WTC11 (cell line): ENCODE measurements at regions not wholly inside any gene's neighbourhood (a gene's known extent, or its start where the extent isn't known, plus 50 kb on each side); places are given as distances from the start of the nearest gene placed in this dataset.

Experiments used
- ATAC-seq: fragments of 200-7000 bp; cut with Tn5 transposase; 2 replicates; pipeline ENCODE4 v1.10.0; 2021; ENCODE audit warnings: mild to moderate bottlenecking, moderate library complexity
- CTCF ChIA-PET: fragments of 300-600 bp; sonication (Branson Sonifier 250); formaldehyde crosslinking; loops from one replicate; lab custom pipeline; 2021; ENCODE audit warnings: antibody characterized with exemption; lab: Charles Lee
- POLR2A ChIA-PET: fragments of 350-600 bp; sonication (Branson Sonifier 250); formaldehyde crosslinking; loops from one replicate; lab custom pipeline; 2021; ENCODE audit warnings: antibody characterized with exemption; lab: Charles Lee
- DNase-seq: peaks from one replicate; pipeline ENCODE4 v3.0.0; 2021; ENCODE audit warnings: low spot score
- H3K27ac Mint-ChIP-seq: 2 replicates; pipeline ENCODE4 v1.8.0; 2021; ENCODE audit warnings: mixed read lengths
- H3K27me3 Mint-ChIP-seq: 2 replicates; pipeline ENCODE4 v1.8.0; 2021; ENCODE audit warnings: low read depth, mild to moderate bottlenecking, moderate library complexity, mixed read lengths
- H3K36me3 Mint-ChIP-seq: 2 replicates; pipeline ENCODE4 v1.8.0; 2021; ENCODE audit warnings: mixed read lengths
- H3K4me1 Mint-ChIP-seq: 2 replicates; pipeline ENCODE4 v1.8.0; 2022; ENCODE audit warnings: mixed read lengths
- H3K4me3 Mint-ChIP-seq: 2 replicates; pipeline ENCODE4 v1.8.0; 2021; ENCODE audit warnings: mild to moderate bottlenecking, moderate library complexity, mixed read lengths
- H3K9me3 Mint-ChIP-seq: 2 replicates; pipeline ENCODE4 v1.8.0; 2021; ENCODE audit warnings: mixed read lengths
- ATF3 ChIP-seq: sonication (generic); formaldehyde crosslinking; conservative IDR thresholded peaks from 2 replicates; pipeline ENCODE4 v1.8.1; 2022; ENCODE audit warnings: mild to moderate bottlenecking, missing genetic modification reagents
- E2F1 ChIP-seq: sonication (generic); formaldehyde crosslinking; IDR thresholded peaks from 2 replicates; pipeline ENCODE4 v1.8.0; 2022; ENCODE audit warnings: mild to moderate bottlenecking, missing genetic modification reagents
- E2F5 ChIP-seq: sonication (generic); formaldehyde crosslinking; IDR thresholded peaks from 2 replicates; pipeline ENCODE4 v1.8.1; 2022; ENCODE audit warnings: mild to moderate bottlenecking, moderate library complexity, missing genetic modification reagents
- ELF4 ChIP-seq: sonication (generic); formaldehyde crosslinking; IDR thresholded peaks from 2 replicates; pipeline ENCODE4 v1.8.1; 2022; ENCODE audit warnings: low read depth, mild to moderate bottlenecking, moderate library complexity, missing genetic modification reagents
- EMX1 ChIP-seq: fragments of 250-450 bp; sonication (Bioruptor Pico); IDR thresholded peaks from 2 replicates; pipeline ENCODE4 v1.8.0; 2021; ENCODE audit warnings: mild to moderate bottlenecking
- ERG ChIP-seq: fragments of 250-450 bp; sonication (Bioruptor Pico); IDR thresholded peaks from 2 replicates; pipeline ENCODE4 v1.8.0; 2021; ENCODE audit warnings: mild to moderate bottlenecking
- HMGA2 ChIP-seq: fragments of 250-450 bp; sonication (Bioruptor Pico); IDR thresholded peaks from 2 replicates; pipeline ENCODE4 v1.4.0; 2021; ENCODE audit warnings: mild to moderate bottlenecking, moderate library complexity
- HMGXB4 ChIP-seq: sonication (generic); formaldehyde crosslinking; IDR thresholded peaks from 2 replicates; pipeline ENCODE4 v1.8.1; 2023; ENCODE audit warnings: mild to moderate bottlenecking, moderate library complexity, missing genetic modification reagents
- IRF2 ChIP-seq: sonication (generic); formaldehyde crosslinking; IDR thresholded peaks from 2 replicates; pipeline ENCODE4 v1.8.0; 2022; ENCODE audit warnings: low read depth, missing genetic modification reagents, borderline replicate concordance
- MLX ChIP-seq: sonication (generic); formaldehyde crosslinking; IDR thresholded peaks from 2 replicates; pipeline ENCODE4 v1.8.1; 2023; ENCODE audit warnings: mild to moderate bottlenecking, missing genetic modification reagents, moderate library complexity
- NFATC4 ChIP-seq: fragments of 250-450 bp; sonication (Bioruptor Pico); IDR thresholded peaks from 2 replicates; pipeline ENCODE4 v1.9.0; 2021; ENCODE audit warnings: mild to moderate bottlenecking
- RELA ChIP-seq: sonication (generic); formaldehyde crosslinking; IDR thresholded peaks from 2 replicates; pipeline ENCODE4 v1.8.1; 2022; ENCODE audit warnings: missing genetic modification reagents, mild to moderate bottlenecking, borderline replicate concordance
- SMAD3 ChIP-seq: sonication (generic); formaldehyde crosslinking; IDR thresholded peaks from 2 replicates; pipeline ENCODE4 v1.8.0; 2022; ENCODE audit warnings: missing genetic modification reagents, mild to moderate bottlenecking, borderline replicate concordance
- TP53 ChIP-seq: sonication (generic); formaldehyde crosslinking; IDR thresholded peaks from 2 replicates; pipeline ENCODE4 v1.8.1; 2023; ENCODE audit warnings: mild to moderate bottlenecking, missing genetic modification reagents
- USF2 ChIP-seq: sonication (generic); formaldehyde crosslinking; IDR thresholded peaks from 2 replicates; pipeline ENCODE4 v1.8.1; 2023; ENCODE audit warnings: mild to moderate bottlenecking, missing genetic modification reagents, moderate library complexity
- ZBTB43 ChIP-seq: sonication (generic); formaldehyde crosslinking; IDR thresholded peaks from 2 replicates; pipeline ENCODE4 v1.8.1; 2023; ENCODE audit warnings: mild to moderate bottlenecking, missing genetic modification reagents
- ZNF232 ChIP-seq: sonication (generic); formaldehyde crosslinking; IDR thresholded peaks from 2 replicates; pipeline ENCODE4 v1.8.0; 2022; ENCODE audit warnings: mild to moderate bottlenecking, missing genetic modification reagents
- ZNF281 ChIP-seq: sonication (generic); formaldehyde crosslinking; IDR thresholded peaks from 2 replicates; pipeline ENCODE4 v1.8.0; 2023; ENCODE audit warnings: mild to moderate bottlenecking, missing genetic modification reagents
- ZNF317 ChIP-seq: sonication (generic); formaldehyde crosslinking; IDR thresholded peaks from 2 replicates; pipeline ENCODE4 v1.8.1; 2023; ENCODE audit warnings: low read depth, mild to moderate bottlenecking, moderate library complexity, missing genetic modification reagents, borderline replicate concordance
- ZNF416 ChIP-seq: fragments of 250-450 bp; sonication (Bioruptor Pico); IDR thresholded peaks from 2 replicates; pipeline ENCODE4 v1.9.0; 2021; ENCODE audit warnings: mild to moderate bottlenecking, inconsistent platforms
- ZNF671 ChIP-seq: fragments of 250-450 bp; sonication (Bioruptor Pico); IDR thresholded peaks from 2 replicates; pipeline ENCODE4 v1.8.0; 2021; ENCODE audit warnings: mild to moderate bottlenecking

GRCh38 chr1:229080361-229080760, 190.6 kb upstream of the RAB4A start:
- TF ChIP-seq ZNF416 (CRISPR knock-in tag) (no peak), USF2 (CRISPR knock-in tag) (no peak), HMGA2 (CRISPR knock-in tag) (no peak), EMX1 (CRISPR knock-in tag) (no peak), RELA (CRISPR knock-in tag) (no peak), ELF4 (CRISPR knock-in tag) (no peak), ATF3 (CRISPR knock-in tag) (no peak)
- CTCF ChIA-PET, result no interaction called here
- no peak for DNase-seq

GRCh38 chr1:229085291-229085690, 185.6 kb upstream of the RAB4A start:
- peaks cover 27% of the 10 kb centered on the region for H3K4me1 Mint-ChIP-seq
- ChIA-PET POLR2A (no interaction called here), CTCF (no interaction called here)
- TF ChIP-seq NFATC4 (CRISPR knock-in tag) (no peak), ZBTB43 (CRISPR knock-in tag) (no peak), ZNF317 (CRISPR knock-in tag) (no peak), E2F5 (no peak), ZNF281 (CRISPR knock-in tag) (no peak), TP53 (CRISPR knock-in tag) (no peak), ZNF416 (CRISPR knock-in tag) (no peak), E2F1 (CRISPR knock-in tag) (no peak)
- H3K36me3 Mint-ChIP-seq, result peaks cover 33% of the 10 kb centered on the region
- DNase-seq (no peak), ATAC-seq (no peak)
- no peak overlapping the region for H3K4me3 Mint-ChIP-seq
- H3K9me3 Mint-ChIP-seq, result peaks cover 38% of the 10 kb centered on the region
- peaks cover 5% of the 10 kb centered on the region for H3K27me3 Mint-ChIP-seq
- no peak overlapping the region for H3K27ac Mint-ChIP-seq

More at GRCh38 chr1:229080361-229080760, 190.6 kb upstream of the RAB4A start:
- Mint-ChIP-seq H3K36me3 (peaks cover 33% of the 10 kb centered on the region), H3K27ac (no peak overlapping the region), H3K27me3 (peaks cover 5% of the 10 kb centered on the region), H3K4me1 (peaks cover 8% of the 10 kb centered on the region), H3K4me3 (no peak overlapping the region), H3K9me3 (peaks cover 43% of the 10 kb centered on the region)
- POLR2A ChIA-PET, result no interaction called here
- ATAC-seq, result no peak

- Mint-ChIP-seq H3K27me3 (peaks cover 5% of the 10 kb centered on the region), H3K4me1 (peaks cover 34% of the 10 kb centered on the region), H3K4me3 (no peak overlapping the region), H3K36me3 (peaks cover 28% of the 10 kb centered on the region), H3K9me3 (peaks cover 30% of the 10 kb centered on the region), H3K27ac (no peak overlapping the region)
- CTCF ChIA-PET, result no interaction called here
- no peak for ATAC-seq
- POLR2A ChIA-PET, result no interaction called here
- DNase-seq, result no peak
- no peak for TF ChIP-seq SMAD3 (CRISPR knock-in tag)
- TF ChIP-seq ATF3 (CRISPR knock-in tag), result no peak
- TF ChIP-seq ERG, result no peak
- TF ChIP-seq MLX (CRISPR knock-in tag), result no peak
- TF ChIP-seq ZNF671 (CRISPR knock-in tag), result no peak
- TF ChIP-seq HMGXB4 (CRISPR knock-in tag), result no peak
- TF ChIP-seq ZNF232 (CRISPR knock-in tag), result no peak
- TF ChIP-seq IRF2 (CRISPR knock-in tag), result no peak
Observed at GRCh38 chr1:229086091-229086490, 184.8 kb upstream of the RAB4A start.
